ENCODE measurements at regions not wholly inside any gene's neighbourhood (a gene's known extent, or its start where the extent isn't known, plus 50 kb on each side); places are given as distances from the start of the nearest gene placed in this dataset.

DNA sequence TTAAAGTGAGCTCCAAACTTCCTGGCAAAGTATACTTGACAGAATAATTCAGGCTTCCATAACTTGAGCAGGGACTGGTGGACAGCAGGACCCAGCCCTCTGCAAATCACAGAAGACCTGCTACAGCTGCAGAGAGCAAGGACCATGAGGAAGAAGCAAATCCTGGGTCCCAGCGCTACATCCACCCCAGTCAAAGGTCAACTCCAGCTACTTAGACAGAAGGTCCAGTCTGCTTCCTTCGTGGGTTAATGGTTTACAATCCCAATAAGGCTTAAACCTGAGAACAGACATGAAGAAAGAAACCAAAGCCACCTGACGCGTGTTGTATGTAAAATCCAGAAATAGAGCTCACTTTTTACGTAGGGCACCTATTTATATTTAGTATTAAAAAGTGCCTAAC lies 57.7 kb downstream of the SHANK2 start:
- no peak overlapping the region for H3K27ac ChIP-seq (ENCODE audit: low read depth, low read length)
- no peak for DNase-seq (ENCODE audit: low read depth in 1 of 2, low spot score in 2 of 2)
- no peak for FAIRE-seq
- H2BK20ac ChIP-seq (ENCODE audit: low read length), result no peak overlapping the region
- H2BK15ac ChIP-seq (ENCODE audit: low read length), result no peak overlapping the region
- POLR2A ChIA-PET (ENCODE audit: partially characterized antibody), result no interaction called here
- no peak overlapping the region for H3K14ac ChIP-seq (ENCODE audit: insufficient read length)
- no peak overlapping the region for H3K18ac ChIP-seq (ENCODE audit: extremely low read depth, low read length)
- H3K27me3 ChIP-seq (replicated peaks in 1 of 4; ENCODE audit: control insufficient read depth in 3 of 4, extremely low read depth in 1 of 4, insufficient read depth in 3 of 4, low read length in 3 of 4), result no peaks in the 10 kb centered on the region
- H3K9ac ChIP-seq (replicated peaks in 1 of 4; ENCODE audit: extremely low read depth in 1 of 4, low read depth in 3 of 4, low read length in 3 of 4), result no peak overlapping the region
- no peak overlapping the region for H3K56ac ChIP-seq (replicated peaks; ENCODE audit: insufficient read length, low read depth, low read length)
- H2BK5ac ChIP-seq (ENCODE audit: low read depth, low read length), result no peak overlapping the region; the same call in 1 of the 2 replicates
- H4K91ac ChIP-seq (replicated peaks; ENCODE audit: insufficient read length, low read length), result no peak overlapping the region
- TF ChIP-seq POU5F1 (IDR thresholded peaks at IDR 0.05; ENCODE audit: low read depth, low read length) (no peak), SIRT6 (IDR thresholded peaks at IDR 0.05; ENCODE audit: low read length) (no peak), PHF8 (conservative IDR thresholded peaks at IDR 0.05; ENCODE audit: low read depth, low read length) (no peak), CBX8 (IDR thresholded peaks at IDR 0.05; ENCODE audit: borderline replicate concordance, low read depth, low read length) (no peak), BRCA1 (IDR thresholded peaks at IDR 0.05; ENCODE audit: low read depth, low read length) (no peak), HDAC6 (IDR thresholded peaks at IDR 0.05; ENCODE audit: low read depth, low read length) (no peak), RFX5 (IDR thresholded peaks at IDR 0.05; ENCODE audit: borderline replicate concordance, low read depth, low read length) (no peak), CREB1 (IDR thresholded peaks at IDR 0.05) (no peak), JUN (IDR thresholded peaks at IDR 0.05; ENCODE audit: low read depth, low read length) (no peak), NANOG (IDR thresholded peaks at IDR 0.05; ENCODE audit: insufficient read depth, low read depth, low read length, poor library complexity, severe bottlenecking) (no peak), TEAD4 (IDR thresholded peaks at IDR 0.05; ENCODE audit: low read depth, low read length) (no peak), JUND (IDR thresholded peaks at IDR 0.05; ENCODE audit: low read length) (no peak)
- peaks cover 18% of the 10 kb centered on the region for H3K79me1 ChIP-seq (ENCODE audit: low read depth, low read length)
- H2BK12ac ChIP-seq (ENCODE audit: low read depth, low read length), result no peak overlapping the region
- no peak overlapping the region for H3K4me2 ChIP-seq (ENCODE audit: insufficient read depth in 1 of 2, low read depth in 2 of 2, low read length in 2 of 2)
- H4K5ac ChIP-seq (ENCODE audit: insufficient read length, low read depth, low read length), result no peak overlapping the region
- H3K23ac ChIP-seq (ENCODE audit: insufficient read length), result no peak overlapping the region
- no peak overlapping the region for H2AFZ ChIP-seq (ENCODE audit: low read length)
- WGBS, 2 experiments (ENCODE audit: extremely low coverage in 1 of 2, insufficient coverage in 1 of 2, insufficient read length in 1 of 2, insufficient replicate concordance in 2 of 2, low coverage in 1 of 2, low lambda C conversion rate in 2 of 2, missing lambda C conversion rate in 1 of 2), result 80% methylated on average over 5 of the region's 5 CpGs; no CpG with 5 or more reads in 1 of the 2 experiments
- H2AK5ac ChIP-seq (ENCODE audit: low read depth, low read length), result no peak overlapping the region
- H3K4me1 ChIP-seq (replicated peaks in 1 of 4; ENCODE audit: control insufficient read depth in 3 of 4, insufficient read depth in 4 of 4, low read length in 3 of 4), result no peaks in the 10 kb centered on the region; a peak in 3 of 7 replicates
- peaks cover 9% of the 10 kb centered on the region in 2 experiments for H4K20me1 ChIP-seq (replicated peaks in 1 of 2; ENCODE audit: control insufficient read depth in 1 of 2, insufficient read depth in 2 of 2, low read length in 2 of 2)
- H3K23me2 ChIP-seq (ENCODE audit: low read depth, low read length), result no peaks in the 10 kb centered on the region
- H3K79me2 ChIP-seq (ENCODE audit: control insufficient read depth in 1 of 2, insufficient read depth in 2 of 2, low read length in 2 of 2), result peaks cover 0 to 34% of the 10 kb centered on the region in 2 experiments; a peak in 3 of 4 replicates
- no peak overlapping the region for H3K4ac ChIP-seq (replicated peaks; ENCODE audit: insufficient read length, low read depth, low read length)
- H4K8ac ChIP-seq (ENCODE audit: extremely low read depth, insufficient read depth, low read length), result no peak overlapping the region
- no peaks in the 10 kb centered on the region for H3K9me3 ChIP-seq (ENCODE audit: insufficient read depth in 2 of 2, low read depth in 1 of 2, low read length in 1 of 2)
- no peaks in the 10 kb centered on the region; a peak in 3 of 8 replicates for H3K36me3 ChIP-seq (ENCODE audit: control insufficient read depth in 2 of 4, insufficient read depth in 4 of 4, low read length in 3 of 4)
- CTCF ChIA-PET (ENCODE audit: partially characterized antibody), result interaction anchor here (0.6 to 1.3 kb wide), 6 partner anchors 9 to 246 kb away, joined by 3 to 4 read pairs (median 3); no protein-coding TSS in a partner anchor
- no peak overlapping the region for H3K4me3 ChIP-seq (ENCODE audit: extremely low read depth in 1 of 4, insufficient read depth in 2 of 4, low read depth in 3 of 4, low read length in 4 of 4)
- no peak overlapping the region for H2BK120ac ChIP-seq (replicated peaks; ENCODE audit: low read depth, low read length)

Data from H1 (cell line).